GM19328 (cell line): ENCODE measurements at regions not wholly inside any gene's neighbourhood (a gene's known extent, or its start where the extent isn't known, plus 50 kb on each side); places are given as distances from the start of the nearest gene placed in this dataset.
"Not testable (repeated sequence)": the region's sequence is repeated elsewhere in the genome, so short reads cannot be mapped to it uniquely, and the experiment has no call there.

Experiments used
- ATAC-seq: cut with Tn5 transposase; IDR thresholded peaks from one replicate; pipeline ENCODE4 v1.9.1; 2021; ENCODE audit warnings: mild to moderate bottlenecking, moderate library complexity; ENCODE audit not compliant: unreplicated experiment

- ATAC-seq, result no peak
These were observed 809.6 kb downstream of the TENT5A start for GRCh38 chr6:80942911-80943310.

GRCh38 chr6:80940976-80941375 is 811.5 kb downstream of the TENT5A start:
- ATAC-seq, result no peak

GRCh38 chr6:80940571-80940970 is 811.9 kb downstream of the TENT5A start:
- no peak for ATAC-seq

GRCh38 chr6:80939898-80940297 is 812.6 kb downstream of the TENT5A start:
- no peak for ATAC-seq

- no peak for ATAC-seq
These were observed 813.0 kb downstream of the TENT5A start for GRCh38 chr6:80939480-80939879.

GRCh38 chr6:80938131-80938530 is 814.4 kb downstream of the TENT5A start:
- no peak for ATAC-seq

- ATAC-seq, result no peak
These were observed 820.1 kb downstream of the TENT5A start for GRCh38 chr6:80932359-80932758.

GRCh38 chr6:80930376-80930775 is 822.1 kb downstream of the TENT5A start:
- no peak for ATAC-seq

- no peak for ATAC-seq
These were observed 817.3 kb downstream of the BCKDHB start for GRCh38 chr6:80923816-80924215.

- ATAC-seq, result no peak
These were observed 816.5 kb downstream of the BCKDHB start for GRCh38 chr6:80922916-80923455.

GRCh38 chr6:80921861-80922460 is 815.5 kb downstream of the BCKDHB start:
- ATAC-seq, result no peak

- ATAC-seq, result no peak
These were observed 801.4 kb downstream of the BCKDHB start for GRCh38 chr6:80907831-80908230.

GRCh38 chr6:80903711-80904110 is 797.2 kb downstream of the BCKDHB start:
- no peak for ATAC-seq

- no peak for ATAC-seq
These were observed 780.0 kb downstream of the BCKDHB start for GRCh38 chr6:80886475-80886874.

GRCh38 chr6:80872951-80873308 is 766.5 kb downstream of the BCKDHB start:
- no peak for ATAC-seq

GRCh38 chr6:80872199-80872950 is 765.9 kb downstream of the BCKDHB start:
- ATAC-seq, result no peak

- ATAC-seq, result no peak
These were observed 756.3 kb downstream of the BCKDHB start for GRCh38 chr6:80862756-80863155.

GRCh38 chr6:80860107-80860506 is 753.6 kb downstream of the BCKDHB start:
- ATAC-seq, result no peak

GRCh38 chr6:80847973-80848372 is 741.5 kb downstream of the BCKDHB start:
- ATAC-seq, result not testable (repeated sequence)

- ATAC-seq, result no peak
These were observed 725.9 kb downstream of the BCKDHB start for GRCh38 chr6:80832337-80832736.

GRCh38 chr6:80793411-80793810 is 686.9 kb downstream of the BCKDHB start:
- ATAC-seq, result no peak

- no peak for ATAC-seq
These were observed 685.7 kb downstream of the BCKDHB start for GRCh38 chr6:80792151-80792550.
